ENCODE measurements at regions not wholly inside any gene's neighbourhood (a gene's known extent, or its start where the extent isn't known, plus 50 kb on each side); places are given as distances from the start of the nearest gene placed in this dataset.

- H3K27ac ChIP-seq (ENCODE audit: control insufficient read depth, insufficient read depth): no peak overlapping the region
- ChIA-PET RAD21 (ENCODE audit: unreplicated experiment) (no interaction called here), SMC1A (ENCODE audit: uncharacterized antibody, unreplicated experiment) (no interaction called here), POLR2A (no interaction called here), CTCF (interaction anchor here (0.9 kb wide), 1 partner anchor 13 kb away, joined by 3 read pairs; no protein-coding TSS in a partner anchor)
- no peak for FAIRE-seq
- H3K4me2 ChIP-seq (ENCODE audit: control insufficient read depth, insufficient read depth): no peak overlapping the region
- TF ChIP-seq BCL3 (IDR thresholded peaks at IDR 0.05; ENCODE audit: borderline replicate concordance, insufficient read depth, low read depth, low read length, poor library complexity, severe bottlenecking) (no peak), SPI1 (IDR thresholded peaks at IDR 0.05; ENCODE audit: borderline replicate concordance, insufficient read depth, low read depth, low read length) (no peak), RCOR1 (conservative IDR thresholded peaks at IDR 0.05; ENCODE audit: low read depth, low read length) (no peak), ZNF274 (IDR thresholded peaks at IDR 0.05; ENCODE audit: insufficient read depth, insufficient read length) (no peak), CHD1 (IDR thresholded peaks at IDR 0.05; ENCODE audit: low read depth, low read length) (no peak), KDM1A (IDR thresholded peaks at IDR 0.05; ENCODE audit: borderline replicate concordance) (no peak), MTA3 (IDR thresholded peaks at IDR 0.05; ENCODE audit: borderline replicate concordance, low read length) (no peak), MXI1 (IDR thresholded peaks at IDR 0.05; ENCODE audit: low read depth, low read length) (no peak), YY1 (IDR thresholded peaks at IDR 0.05; ENCODE audit: low read depth, low read length) (no peak), NRF1 (conservative IDR thresholded peaks at IDR 0.05; ENCODE audit: low read depth, low read length) (no peak), BCL11A (IDR thresholded peaks at IDR 0.05; ENCODE audit: low read depth, low read length) (no peak), TCF7 (IDR thresholded peaks at IDR 0.05; ENCODE audit: borderline replicate concordance) (no peak), FOXM1 (IDR thresholded peaks at IDR 0.05; ENCODE audit: low read depth, low read length) (no peak), SKIL (IDR thresholded peaks at IDR 0.05; ENCODE audit: low read depth, poor library complexity, severe bottlenecking) (no peak), SP1 (IDR thresholded peaks at IDR 0.05; ENCODE audit: low read depth, low read length) (no peak)
- no peaks in the 10 kb centered on the region for H3K36me3 ChIP-seq (ENCODE audit: control insufficient read depth in 2 of 2, insufficient read depth in 2 of 2, low read length in 1 of 2)
- no peak for DNase-seq (ENCODE audit: low read depth, low spot score)
- intact Hi-C loops (cut with micrococcal nuclease; ENCODE audit: unreplicated experiment) (no loop called here), in situ Hi-C loops (cut with MboI) (no loop called here)
- no peaks in the 10 kb centered on the region for H3K27me3 ChIP-seq (replicated peaks in 1 of 2; ENCODE audit: control insufficient read depth in 2 of 2, insufficient read depth in 2 of 2, low read length in 1 of 2)
- H3K9ac ChIP-seq (ENCODE audit: control insufficient read depth, insufficient read depth, low read length): no peak overlapping the region
- no TSS peak for BruUV-seq (replicated peaks)
- H3K79me2 ChIP-seq (ENCODE audit: control insufficient read depth, insufficient read depth, low read length): no peaks in the 10 kb centered on the region
- no peak overlapping the region for H2AFZ ChIP-seq (ENCODE audit: control insufficient read depth, low read depth, low read length)
- 15% methylated on average over 3 of the region's 3 CpGs for WGBS (ENCODE audit: insufficient coverage, insufficient replicate concordance, low lambda C conversion rate, missing lambda C conversion rate)
- H3K4me1 ChIP-seq (ENCODE audit: control insufficient read depth, insufficient read depth, low read length): no peaks in the 10 kb centered on the region
- H3K4me3 ChIP-seq: no peak overlapping the region
- no peak for ATAC-seq
- no peaks in the 10 kb centered on the region for H3K9me3 ChIP-seq (replicated peaks; ENCODE audit: control insufficient read depth, insufficient read depth, low read length)
- no peaks in the 10 kb centered on the region for H4K20me1 ChIP-seq (ENCODE audit: control insufficient read depth, insufficient read depth)
Observed at GRCh38 chr7:115676707-115677106, 353.9 kb downstream of the TFEC start.
